AG20443 (cell line): ENCODE measurements at regions not wholly inside any gene's neighbourhood (a gene's known extent, or its start where the extent isn't known, plus 50 kb on each side); places are given as distances from the start of the nearest gene placed in this dataset.
"Not testable (repeated sequence)": the region's sequence is repeated elsewhere in the genome, so short reads cannot be mapped to it uniquely, and the experiment has no call there.

ENCODE experiments used
- DNase-seq: peaks from one replicate; pipeline ENCODE4 v3.0.0; 2012; ENCODE audit warnings: low spot score, mixed read lengths

- no peak for DNase-seq
These were observed 1814.9 kb downstream of the SLITRK5 start for GRCh38 chr13:89486065-89486464.

DNA sequence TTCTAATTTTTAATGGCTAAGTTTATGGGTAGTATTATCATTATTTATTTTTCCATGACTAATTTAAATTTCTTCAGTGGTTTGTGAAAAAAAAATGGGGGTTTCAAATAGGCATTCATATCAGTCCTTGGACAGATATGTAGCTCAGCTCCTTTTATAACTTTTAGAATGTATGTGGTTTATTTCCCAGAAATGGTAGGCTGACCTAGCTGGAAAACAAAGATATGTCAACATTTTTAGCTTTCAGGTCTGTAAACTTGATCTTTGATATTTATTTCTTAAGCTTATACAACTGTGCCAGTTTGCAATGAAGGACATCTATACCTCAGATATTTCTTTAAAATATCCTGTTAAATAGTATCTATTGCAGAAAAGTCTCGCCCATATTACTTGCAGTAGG lies 1815.5 kb downstream of the SLITRK5 start:
- no peak for DNase-seq

DNA sequence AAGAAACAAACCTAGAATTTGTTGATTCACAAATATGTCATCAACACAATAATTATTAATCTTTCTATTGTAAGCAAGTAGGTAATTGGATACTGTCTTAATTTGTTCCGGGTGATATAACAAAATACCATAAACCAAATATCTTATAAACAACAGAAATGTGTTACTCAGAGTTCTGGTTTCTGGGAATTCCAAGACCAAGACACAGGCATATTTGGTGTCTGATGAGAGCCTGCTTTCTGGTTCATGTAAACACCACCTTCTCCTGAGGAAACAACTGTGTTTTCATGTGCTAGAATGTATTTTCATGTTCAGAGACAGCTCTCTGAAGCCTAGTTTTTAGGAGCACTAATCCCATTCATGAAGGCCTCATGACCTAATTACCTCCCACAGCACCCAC lies 1819.5 kb downstream of the SLITRK5 start:
- no peak for DNase-seq

DNA sequence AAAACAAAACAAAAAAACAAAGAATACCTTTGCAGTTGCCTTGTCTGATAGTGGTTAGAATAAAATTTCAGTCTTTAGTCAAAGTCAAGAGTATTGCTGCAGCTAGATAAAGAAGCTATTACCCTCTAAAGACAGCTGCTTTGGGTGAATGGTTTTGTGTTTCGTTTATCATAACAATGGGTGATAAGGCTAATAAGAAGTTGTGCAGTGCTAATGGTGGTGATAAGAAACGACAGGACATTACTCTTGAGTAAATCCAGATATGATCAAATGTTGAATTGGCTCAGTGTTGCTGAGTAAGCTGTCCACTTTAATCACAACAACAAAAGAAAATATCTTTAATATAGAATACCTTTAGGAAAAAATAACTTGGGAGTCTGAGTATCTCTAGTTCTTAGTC lies 1825.3 kb downstream of the SLITRK5 start:
- no peak for DNase-seq

GRCh38 chr13:89497658-89498057 lies 1826.5 kb downstream of the SLITRK5 start:
- no peak for DNase-seq

- DNase-seq = no peak
These were observed 1831.1 kb downstream of the SLITRK5 start for GRCh38 chr13:89502286-89502685.

DNA sequence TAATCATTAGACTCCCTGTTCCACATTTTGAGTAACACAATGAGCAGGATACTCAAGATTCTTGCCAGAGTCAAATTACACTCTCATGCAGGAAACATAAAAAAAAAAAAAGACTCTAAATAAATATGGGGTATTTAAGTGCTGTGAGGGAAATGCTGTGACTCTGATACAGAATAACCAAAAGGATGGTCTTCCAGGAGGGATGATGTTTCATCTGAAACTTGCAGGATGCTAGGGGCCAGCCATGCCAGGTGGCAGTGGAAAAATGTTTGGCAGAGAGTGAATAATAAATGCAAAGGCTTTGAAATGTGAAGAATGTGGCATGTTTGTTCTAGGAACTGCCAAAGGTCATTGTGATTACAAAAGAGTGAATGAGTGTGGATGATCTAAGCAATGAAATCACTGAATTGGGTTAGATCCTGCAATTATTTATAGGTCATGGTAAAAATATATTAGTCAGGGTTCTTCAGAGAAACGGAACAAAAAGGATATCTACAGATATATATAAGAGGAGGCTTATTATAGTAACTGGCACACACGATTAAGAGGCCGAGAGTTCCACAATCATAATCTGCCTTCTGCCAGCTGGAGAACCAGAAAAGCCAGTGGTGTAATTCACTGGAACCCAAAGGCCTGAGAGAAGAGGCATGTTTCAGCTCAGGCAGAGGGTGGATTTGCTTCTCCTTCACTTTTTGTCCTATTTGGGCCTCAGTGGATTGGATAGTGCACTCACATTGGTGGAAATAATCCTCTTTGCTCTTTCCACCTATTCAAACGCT lies 1832.8 kb upstream of the MIR17HG start:
- DNase-seq = peak; percentile 7

GRCh38 chr13:89515948-89516347 lies 1831.5 kb upstream of the MIR17HG start:
- DNase-seq = no peak

DNA sequence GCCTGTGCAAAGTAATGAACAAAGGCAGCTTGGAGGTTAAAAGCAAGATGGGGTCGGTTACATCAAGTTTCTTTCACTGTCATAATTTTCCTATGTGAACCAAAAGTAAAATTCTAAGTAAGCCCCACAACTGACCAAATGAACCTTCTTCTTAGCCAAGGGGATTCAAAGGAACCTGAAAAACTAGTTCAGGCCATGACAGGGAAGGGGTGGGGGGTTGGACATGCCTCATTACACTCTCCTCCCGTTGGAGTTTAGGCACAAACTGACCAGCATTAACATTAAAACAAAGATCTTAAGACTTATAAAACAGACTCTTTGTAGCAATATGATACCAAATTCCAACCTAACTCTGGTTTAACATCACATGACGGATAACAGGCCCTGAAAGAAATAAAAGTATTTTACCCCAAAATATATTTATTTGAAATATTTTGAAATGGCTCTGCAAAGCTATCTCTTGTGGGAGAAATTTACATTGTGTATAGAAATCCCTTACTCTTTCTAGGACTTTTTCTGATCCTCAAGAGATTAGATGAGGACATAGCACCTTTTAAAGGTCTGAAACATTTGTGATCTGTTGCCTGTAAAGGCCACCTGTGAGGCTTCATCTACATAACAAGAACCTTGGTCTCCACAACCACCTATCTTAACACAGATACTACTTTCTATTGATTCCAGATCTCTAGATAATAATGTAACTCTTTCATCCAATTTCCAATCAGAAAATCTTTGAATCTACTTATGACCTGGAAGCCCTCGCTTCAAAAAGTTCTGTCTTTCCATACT lies 1829.0 kb upstream of the MIR17HG start:
- no peak for DNase-seq

GRCh38 chr13:89520468-89520867 lies 1827.0 kb upstream of the MIR17HG start:
- DNase-seq = no peak

GRCh38 chr13:89521672-89522071 lies 1825.8 kb upstream of the MIR17HG start:
- not testable (repeated sequence) for DNase-seq

- peak; percentile 2 for DNase-seq
These were observed 1806.1 kb upstream of the MIR17HG start for GRCh38 chr13:89541091-89542030.

DNA sequence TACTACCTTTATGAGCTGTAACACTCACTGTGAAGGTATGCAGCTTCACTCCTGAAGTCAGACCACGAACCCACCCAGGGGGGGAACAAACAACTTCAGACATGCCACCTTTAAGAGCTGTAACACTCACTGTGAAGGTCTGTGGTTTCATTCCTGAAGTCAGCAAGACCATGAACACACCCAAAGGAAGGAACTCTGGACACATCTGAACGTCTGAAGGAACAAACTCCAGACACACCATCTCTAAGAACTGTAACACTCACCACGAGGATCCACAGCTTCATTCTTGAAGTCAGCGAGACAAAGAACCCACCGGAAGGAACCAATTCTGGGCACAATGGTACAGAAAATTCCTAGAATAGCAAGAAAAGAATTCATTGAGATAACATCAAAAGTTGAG lies 1796.5 kb upstream of the MIR17HG start:
- DNase-seq = no peak

DNA sequence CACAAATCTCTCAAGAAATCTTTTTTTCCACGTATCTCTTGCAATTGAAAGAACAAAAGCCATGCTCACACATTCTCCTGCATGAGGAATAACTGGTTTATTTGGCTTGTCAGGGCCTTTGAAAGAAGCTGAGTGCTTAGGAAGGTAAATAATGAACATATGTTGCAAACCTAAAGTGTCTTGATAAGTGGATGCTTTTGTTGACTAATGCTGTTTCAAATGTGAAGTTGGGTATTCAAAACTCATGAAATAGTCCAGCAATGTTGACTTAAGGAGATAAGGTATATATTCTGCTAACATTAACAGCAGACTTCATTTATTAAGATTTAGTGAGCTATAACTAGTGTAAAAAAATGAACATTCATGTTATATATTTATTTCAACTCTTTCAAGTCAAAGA lies 1792.7 kb upstream of the MIR17HG start:
- DNase-seq = no peak

- no peak for DNase-seq
These were observed 1781.9 kb upstream of the MIR17HG start for GRCh38 chr13:89565476-89566100.

- no peak for DNase-seq
These were observed 1780.5 kb upstream of the MIR17HG start for GRCh38 chr13:89567025-89567424.

GRCh38 chr13:89568276-89568675 lies 1779.2 kb upstream of the MIR17HG start:
- DNase-seq = no peak

DNA sequence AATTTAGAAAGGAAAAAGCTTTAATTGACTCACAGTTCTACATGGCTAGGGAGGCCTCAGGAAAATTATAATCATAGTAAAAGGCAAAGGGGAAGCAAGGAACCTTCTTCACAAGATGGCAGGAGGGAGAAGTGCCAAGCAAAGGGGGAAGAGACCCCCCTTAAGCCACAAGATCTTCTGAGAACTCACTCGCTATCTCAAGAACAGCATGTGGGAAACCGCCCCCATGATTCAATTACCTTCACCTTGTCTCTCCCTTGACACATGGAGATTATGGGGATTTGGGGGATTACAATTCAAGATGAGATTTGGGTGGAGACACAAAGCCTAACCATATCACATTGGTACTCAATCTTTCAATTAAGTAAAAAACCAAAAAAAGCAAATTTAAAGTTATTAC lies 1778.7 kb upstream of the MIR17HG start:
- no peak for DNase-seq

- DNase-seq = no peak
These were observed 1775.8 kb upstream of the MIR17HG start for GRCh38 chr13:89571676-89572075.

DNA sequence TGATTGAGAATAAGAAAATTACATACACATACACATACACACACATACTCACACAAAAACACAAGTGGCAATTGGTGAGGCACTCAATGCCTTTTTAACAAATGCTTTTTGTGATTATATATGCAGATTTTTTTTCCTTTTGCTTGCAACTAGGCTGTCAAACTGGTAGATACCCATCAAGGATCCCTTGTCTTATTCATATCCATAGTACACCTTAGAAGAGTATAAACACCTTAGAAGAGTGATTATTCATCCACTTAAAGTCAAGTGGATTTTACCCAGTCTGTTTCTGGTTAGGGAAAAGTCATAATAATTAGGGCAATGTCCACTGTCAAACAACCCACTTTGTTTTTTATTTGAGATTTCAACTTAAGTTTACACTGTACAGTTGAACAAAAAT lies 1773.4 kb upstream of the MIR17HG start:
- DNase-seq = no peak

GRCh38 chr13:89577301-89577700 lies 1770.2 kb upstream of the MIR17HG start:
- no peak for DNase-seq

GRCh38 chr13:89584058-89584620 lies 1763.3 kb upstream of the MIR17HG start:
- no peak for DNase-seq
